Esophagus (tissue), 2 donors: ENCODE measurements at regions not wholly inside any gene's neighbourhood (a gene's known extent, or its start where the extent isn't known, plus 50 kb on each side); places are given as distances from the start of the nearest gene placed in this dataset.

Source experiments
- H3K27ac ChIP-seq, 2 donors: one replicate each; pipeline ENCODE4 v1.5.1; 2013; ENCODE audit warnings: low read depth in 2 of 2, mild to moderate bottlenecking in 2 of 2, inconsistent platforms in 1 of 2, low read length in 1 of 2, moderate library complexity in 1 of 2
- H3K27me3 ChIP-seq, 2 donors: one replicate each; pipeline ENCODE4 v1.6.1; 2013; ENCODE audit warnings: low read length in 2 of 2, control low read depth in 1 of 2, mild to moderate bottlenecking in 1 of 2; ENCODE audit not compliant: insufficient read depth in 2 of 2, control insufficient read depth in 1 of 2
- H3K36me3 ChIP-seq, 2 donors: one replicate each; pipeline ENCODE4 v1.6.1; 2013; ENCODE audit warnings: low read length in 1 of 2; ENCODE audit not compliant: control insufficient read depth in 2 of 2, insufficient read depth in 2 of 2
- H3K4me1 ChIP-seq, 2 donors: one replicate each; pipeline ENCODE4 v1.6.1; 2013; ENCODE audit warnings: low read length in 1 of 2; ENCODE audit not compliant: control insufficient read depth in 2 of 2, insufficient read depth in 2 of 2
- H3K4me3 ChIP-seq, 2 donors: one replicate each; pipeline ENCODE4 v1.5.1; 2013; ENCODE audit warnings: low read length in 2 of 2, mild to moderate bottlenecking in 2 of 2, low read depth in 1 of 2, moderate library complexity in 1 of 2
- H3K9me3 ChIP-seq, 2 donors: one replicate each; pipeline ENCODE4 v1.6.1; 2013; ENCODE audit warnings: mild to moderate bottlenecking in 2 of 2, low read depth in 1 of 2, low read length in 1 of 2, moderate library complexity in 1 of 2; ENCODE audit not compliant: control insufficient read depth in 2 of 2, insufficient read depth in 1 of 2
- WGBS, 2 donors: extraction: QIAGEN DNeasy Blood & Tissue Kit; methylation state at CpG; one replicate each; pipeline ENCODE4 v1.1.7; 2013; 5-methylcytosine and 5-hydroxymethylcytosine counted together
- donor health status: healthy with polysubstance abuse.
- donor health status: Bipolar disorder and iron deficiency.

GRCh38 chr16:79482011-79482410 is 118.5 kb downstream of the MAF start:
- peaks cover 0 to 2% of the 10 kb centered on the region in 2 donors for H3K4me1 ChIP-seq

DNA sequence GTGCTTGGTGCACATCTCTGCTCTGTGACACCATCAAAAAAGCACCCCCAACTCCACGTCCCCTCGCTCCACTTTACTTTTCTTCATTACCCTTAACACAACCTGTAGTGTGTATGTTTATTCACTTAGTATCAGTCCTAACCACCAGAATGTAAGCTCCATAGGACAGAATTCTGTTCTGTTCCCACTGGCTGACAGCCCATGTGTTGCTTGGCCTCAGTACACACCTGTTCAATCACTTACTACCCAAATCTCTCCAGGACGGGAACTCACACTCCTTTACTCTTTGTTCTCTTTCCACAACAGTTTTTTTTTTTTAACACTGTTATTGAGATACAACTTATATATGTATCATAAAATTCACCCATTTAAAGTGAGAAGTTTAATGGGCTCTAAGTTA is 119.6 kb downstream of the MAF start:
- H3K9me3 ChIP-seq = no peaks in the 10 kb centered on the region
- no peak overlapping the region for H3K4me3 ChIP-seq
- no peak overlapping the region for H3K27ac ChIP-seq
- no peaks in the 10 kb centered on the region for H3K36me3 ChIP-seq
- WGBS, 2 donors = 91 to 93% methylated on average over 3 of the region's 3 CpGs
- peaks cover 0 to 2% of the 10 kb centered on the region in 2 donors for H3K4me1 ChIP-seq
- H3K27me3 ChIP-seq = no peaks in the 10 kb centered on the region

More at GRCh38 chr16:79482011-79482410, 118.5 kb downstream of the MAF start:
- no peak overlapping the region for H3K27ac ChIP-seq
- no peaks in the 10 kb centered on the region for H3K9me3 ChIP-seq
- no peak overlapping the region for H3K4me3 ChIP-seq
- no peaks in the 10 kb centered on the region for H3K36me3 ChIP-seq
- 57 to 75% methylated on average over 3 of the region's 3 CpGs for WGBS, 2 donors
- H3K27me3 ChIP-seq = no peaks in the 10 kb centered on the region

DNA sequence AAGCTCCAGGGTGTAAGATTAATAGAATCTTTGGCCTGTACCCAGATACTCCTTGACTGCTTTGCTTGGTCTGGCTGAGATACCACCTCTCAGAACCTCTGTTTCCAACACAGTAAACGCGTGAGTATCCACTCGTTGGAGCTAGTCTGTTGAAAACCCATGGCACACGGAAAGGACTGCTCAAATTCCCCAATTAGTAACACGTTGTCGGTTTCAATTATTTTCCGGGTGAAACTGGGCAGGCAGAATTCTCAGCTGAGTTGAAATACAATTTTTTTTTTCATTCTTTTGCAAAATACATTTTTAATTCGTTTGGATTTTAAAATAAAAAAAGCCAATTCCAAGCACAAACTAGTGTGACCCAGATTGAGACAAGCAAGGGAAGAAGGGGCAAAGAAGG is 120.5 kb downstream of the MAF start:
- no peaks in the 10 kb centered on the region for H3K9me3 ChIP-seq
- no peaks in the 10 kb centered on the region for H3K27me3 ChIP-seq
- no peak overlapping the region for H3K27ac ChIP-seq
- no peak overlapping the region for H3K4me3 ChIP-seq
- H3K36me3 ChIP-seq = no peaks in the 10 kb centered on the region
- WGBS, 2 donors = 75 to 76% methylated on average over 8 of the region's 8 CpGs
- peaks cover 0 to 2% of the 10 kb centered on the region in 2 donors for H3K4me1 ChIP-seq

DNA sequence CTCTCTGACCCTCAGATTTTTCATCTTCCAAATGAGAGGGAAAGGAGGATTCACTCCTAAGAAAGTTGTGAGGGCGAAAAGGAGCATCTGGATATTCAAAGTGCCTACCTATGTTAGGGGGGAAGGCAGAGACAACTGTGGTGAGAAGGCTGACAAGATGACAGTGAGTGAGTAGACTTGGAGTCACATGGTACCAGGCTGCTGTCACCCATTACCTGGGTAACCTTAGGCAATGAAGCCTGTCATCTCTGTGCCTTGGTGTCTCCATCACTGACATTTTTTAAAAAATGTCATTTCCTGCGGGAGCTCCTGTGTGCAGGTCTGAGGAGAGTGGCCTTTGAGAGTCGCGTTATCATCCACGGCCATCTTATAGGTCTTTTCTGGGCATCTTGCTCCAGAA is 124.0 kb downstream of the MAF start:
- Histone ChIP-seq H3K27ac (no peak overlapping the region), H3K9me3 (no peaks in the 10 kb centered on the region), H3K27me3 (no peaks in the 10 kb centered on the region), H3K4me3 (no peak overlapping the region), H3K4me1 (peaks cover 0 to 2% of the 10 kb centered on the region in 2 donors), H3K36me3 (no peaks in the 10 kb centered on the region)
- 85 to 93% methylated on average over 5 of the region's 5 CpGs for WGBS, 2 donors

GRCh38 chr16:79475841-79476240 is 124.7 kb downstream of the MAF start:
- H3K27ac ChIP-seq = no peak overlapping the region
- peaks cover 0 to 2% of the 10 kb centered on the region in 2 donors for H3K4me1 ChIP-seq
- H3K4me3 ChIP-seq = no peak overlapping the region
- no peaks in the 10 kb centered on the region for H3K36me3 ChIP-seq
- WGBS, 2 donors = 88 to 94% methylated on average over 4 of the region's 4 CpGs
- H3K27me3 ChIP-seq = no peaks in the 10 kb centered on the region
- H3K9me3 ChIP-seq = no peaks in the 10 kb centered on the region

- H3K9me3 ChIP-seq = no peaks in the 10 kb centered on the region
- peaks cover under 1% of the 10 kb centered on the region in 2 donors for H3K4me1 ChIP-seq
- no peaks in the 10 kb centered on the region for H3K36me3 ChIP-seq
- WGBS, 2 donors = 67 to 84% methylated on average over 6 of the region's 6 CpGs
- no peak overlapping the region for H3K4me3 ChIP-seq
- H3K27ac ChIP-seq = no peak overlapping the region
- no peaks in the 10 kb centered on the region for H3K27me3 ChIP-seq
These were observed 127.1 kb downstream of the MAF start for GRCh38 chr16:79473456-79473855.

GRCh38 chr16:79472426-79472825 is 128.1 kb downstream of the MAF start:
- WGBS, 2 donors = 78 to 91% methylated on average over 3 of the region's 3 CpGs
- H3K9me3 ChIP-seq = no peaks in the 10 kb centered on the region
- H3K27ac ChIP-seq = no peak overlapping the region
- peaks cover 3 to 5% of the 10 kb centered on the region in 2 donors for H3K4me1 ChIP-seq
- no peaks in the 10 kb centered on the region for H3K27me3 ChIP-seq
- no peak overlapping the region for H3K4me3 ChIP-seq
- H3K36me3 ChIP-seq = no peaks in the 10 kb centered on the region

GRCh38 chr16:79469999-79470398 is 130.5 kb downstream of the MAF start:
- H3K27me3 ChIP-seq = no peaks in the 10 kb centered on the region
- WGBS, 2 donors = 80 to 87% methylated on average over 10 of the region's 10 CpGs
- H3K27ac ChIP-seq = no peak overlapping the region
- no peak overlapping the region for H3K4me3 ChIP-seq
- peaks cover 3 to 5% of the 10 kb centered on the region in 2 donors for H3K4me1 ChIP-seq
- no peaks in the 10 kb centered on the region for H3K9me3 ChIP-seq
- H3K36me3 ChIP-seq = no peaks in the 10 kb centered on the region

- no peaks in the 10 kb centered on the region for H3K27me3 ChIP-seq
- H3K4me3 ChIP-seq = no peak overlapping the region
- peaks cover 3 to 5% of the 10 kb centered on the region in 2 donors for H3K4me1 ChIP-seq
- peaks cover 0 to 3% of the 10 kb centered on the region in 2 donors for H3K9me3 ChIP-seq
- no peaks in the 10 kb centered on the region for H3K36me3 ChIP-seq
- WGBS, 2 donors = 73 to 74% methylated on average over 4 of the region's 4 CpGs
- no peak overlapping the region for H3K27ac ChIP-seq
These were observed 131.9 kb downstream of the MAF start for GRCh38 chr16:79468631-79469030.

DNA sequence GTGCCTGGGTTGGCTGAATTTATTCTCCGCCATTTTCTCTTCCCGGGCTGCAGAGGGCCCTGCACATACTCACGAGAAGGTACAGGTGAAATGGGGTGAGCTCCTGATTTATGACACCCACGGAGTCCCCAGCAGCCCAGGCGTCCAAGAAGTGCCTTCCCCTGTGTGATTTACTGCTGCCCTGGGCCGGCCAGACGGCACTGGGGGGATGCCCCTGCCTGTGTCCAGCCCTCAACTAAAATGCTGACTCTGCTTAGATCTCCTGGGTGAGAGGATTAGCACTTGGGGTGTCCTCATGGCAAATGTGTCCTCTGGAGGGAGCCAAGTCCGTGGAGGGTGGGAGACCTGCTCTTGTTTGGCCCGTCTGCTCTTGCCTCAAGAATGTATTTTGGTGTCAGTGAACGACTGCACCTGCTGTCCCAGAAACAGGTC is 132.4 kb downstream of the MAF start:
- peaks cover 0 to 3% of the 10 kb centered on the region in 2 donors for H3K9me3 ChIP-seq
- H3K4me1 ChIP-seq = peaks cover 3 to 5% of the 10 kb centered on the region in 2 donors
- H3K4me3 ChIP-seq = no peak overlapping the region
- H3K27ac ChIP-seq = no peak overlapping the region
- no peaks in the 10 kb centered on the region for H3K27me3 ChIP-seq
- no peaks in the 10 kb centered on the region for H3K36me3 ChIP-seq
- 67 to 68% methylated on average over 10 of the region's 10 CpGs for WGBS, 2 donors
